ENCODE measurements at regions not wholly inside any gene's neighbourhood (a gene's known extent, or its start where the extent isn't known, plus 50 kb on each side); places are given as distances from the start of the nearest gene placed in this dataset.
A peak's percentile ranks its signal among the peaks of the same experiment; 100 is the strongest.

GRCh38 chr6:22081709-22082108 is 215.1 kb downstream of the PRL start:
- DNase-seq: no peak
- peaks cover 0 to 7% of the 10 kb centered on the region in 2 donors for H3K4me1 ChIP-seq (replicated peaks in 1 of 2)
- intact Hi-C loops (cut with DNase I): no loop called here
- no peaks in the 10 kb centered on the region for H3K27me3 ChIP-seq
- H3K27ac ChIP-seq: peak overlapping the region in 1 of 5 donors; percentile 4
- no peaks in the 10 kb centered on the region for H3K9me3 ChIP-seq (replicated peaks in 1 of 3)
- no peak for TF ChIP-seq CTCF (IDR thresholded peaks at IDR 0.05)
- TF ChIP-seq POLR2A (IDR thresholded peaks at IDR 0.05): no peak
- no peak overlapping the region for H3K4me3 ChIP-seq
- no peaks in the 10 kb centered on the region for H3K36me3 ChIP-seq (replicated peaks in 1 of 2)
- 88 to 94% (median 93%) methylated on average over 4 of the region's 4 CpGs for WGBS, 4 donors

- intact Hi-C loops (cut with DNase I): no loop called here
- TF ChIP-seq CTCF (IDR thresholded peaks at IDR 0.05) (no peak), POLR2A (IDR thresholded peaks at IDR 0.05) (no peak)
- Histone ChIP-seq H3K36me3 (replicated peaks in 1 of 2) (no peaks in the 10 kb centered on the region), H3K4me3 (no peak overlapping the region), H3K27ac (peak overlapping the region in 1 of 5 donors; percentile 4), H3K27me3 (no peaks in the 10 kb centered on the region), H3K9me3 (replicated peaks in 1 of 3) (no peaks in the 10 kb centered on the region), H3K4me1 (replicated peaks in 1 of 2) (peaks cover 0 to 7% of the 10 kb centered on the region in 2 donors)
- 41 to 63% (median 58%) methylated on average over 3 of the region's 3 CpGs for WGBS, 4 donors
- peak; percentile 21 to 70 (median 45) for DNase-seq
These were observed 214.6 kb downstream of the PRL start for GRCh38 chr6:22082218-22082617.

GRCh38 chr6:22083119-22083518 is 213.7 kb downstream of the PRL start:
- Histone ChIP-seq H3K27ac (no peak overlapping the region), H3K4me1 (replicated peaks in 1 of 2) (peaks cover 0 to 7% of the 10 kb centered on the region in 2 donors), H3K27me3 (no peaks in the 10 kb centered on the region), H3K9me3 (replicated peaks in 1 of 3) (no peaks in the 10 kb centered on the region), H3K36me3 (replicated peaks in 1 of 2) (no peaks in the 10 kb centered on the region), H3K4me3 (no peak overlapping the region)
- DNase-seq: no peak
- WGBS, 4 donors: 81 to 88% (median 85%) methylated on average over 1 of the region's 1 CpG
- intact Hi-C loops (cut with DNase I): no loop called here
- TF ChIP-seq POLR2A (IDR thresholded peaks at IDR 0.05) (no peak), CTCF (IDR thresholded peaks at IDR 0.05) (no peak)

- intact Hi-C loops (cut with DNase I): no loop called here
- Histone ChIP-seq H3K36me3 (replicated peaks in 1 of 2) (no peaks in the 10 kb centered on the region), H3K4me3 (no peak overlapping the region), H3K9me3 (replicated peaks in 1 of 3) (no peaks in the 10 kb centered on the region), H3K27me3 (no peaks in the 10 kb centered on the region), H3K4me1 (replicated peaks in 1 of 2) (no peaks in the 10 kb centered on the region), H3K27ac (no peak overlapping the region)
- 66 to 73% (median 66%) methylated on average over 9 of the region's 9 CpGs for WGBS, 4 donors
- TF ChIP-seq POLR2A (IDR thresholded peaks at IDR 0.05) (no peak), CTCF (IDR thresholded peaks at IDR 0.05) (no peak)
- DNase-seq: no peak
These were observed 208.7 kb downstream of the PRL start for GRCh38 chr6:22087960-22088706.

All from adrenal gland (tissue), 9 donors.